ENCODE measurements at regions not wholly inside any gene's neighbourhood (a gene's known extent, or its start where the extent isn't known, plus 50 kb on each side); places are given as distances from the start of the nearest gene placed in this dataset.

DNA sequence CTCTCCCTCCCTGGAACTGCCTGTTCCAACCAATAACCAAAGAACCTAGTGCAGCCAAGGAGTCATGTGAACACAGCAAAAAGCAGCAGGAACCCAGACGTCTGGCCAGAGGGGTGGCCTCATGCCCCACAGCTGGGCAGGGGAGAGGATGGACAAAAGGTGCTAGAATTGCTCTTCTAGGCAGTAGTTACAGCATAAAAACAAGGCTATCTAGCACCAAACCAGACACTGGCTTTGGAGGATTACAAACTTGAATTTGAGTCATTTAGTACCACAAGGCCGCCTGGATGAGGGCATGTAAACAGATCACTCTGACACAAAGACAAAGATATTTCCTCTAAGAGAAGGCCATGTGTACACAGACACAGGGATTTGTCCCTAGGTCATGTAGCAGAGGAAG lies 423.3 kb upstream of the MAF start:
- Histone ChIP-seq H3K4me1 (ENCODE audit: control insufficient read depth in 1 of 2, insufficient read depth in 2 of 2, low read length in 2 of 2) (peaks cover 0 to 4% of the 10 kb centered on the region in 2 donors), H3K27me3 (ENCODE audit: low read depth, low read length) (no peaks in the 10 kb centered on the region), H3K36me3 (ENCODE audit: control insufficient read depth in 1 of 2, insufficient read depth in 2 of 2, low read length in 2 of 2) (no peaks in the 10 kb centered on the region), H3K4me3 (ENCODE audit: low read depth in 1 of 2, low read length in 2 of 2) (no peak overlapping the region), H3K9me3 (ENCODE audit: control insufficient read depth in 1 of 2, low read length in 2 of 2) (no peaks in the 10 kb centered on the region), H3K27ac (ENCODE audit: low read length) (no peak overlapping the region)

DNA sequence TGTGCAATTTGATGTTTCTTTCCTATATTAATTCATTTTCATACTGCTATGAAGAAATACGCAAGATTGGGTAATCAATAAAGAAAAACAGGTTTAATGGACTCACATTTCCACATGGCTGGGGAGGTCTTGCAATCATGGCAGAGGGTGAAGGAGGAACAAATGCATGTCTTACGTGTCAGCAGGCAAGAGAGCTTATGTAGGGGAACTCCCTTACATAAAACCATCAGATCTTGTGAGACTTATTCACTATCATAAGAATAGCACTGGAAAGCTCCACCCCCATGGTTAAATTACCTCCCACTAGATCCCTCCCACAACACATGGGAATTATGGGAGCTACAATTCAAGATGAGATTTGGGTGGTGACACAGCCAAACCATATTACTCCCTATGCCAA lies 418.9 kb upstream of the MAF start:
- Histone ChIP-seq H3K4me3 (ENCODE audit: low read depth in 1 of 2, low read length in 2 of 2) (no peak overlapping the region), H3K27me3 (ENCODE audit: low read depth, low read length) (no peaks in the 10 kb centered on the region), H3K4me1 (ENCODE audit: control insufficient read depth in 1 of 2, insufficient read depth in 2 of 2, low read length in 2 of 2) (no peaks in the 10 kb centered on the region), H3K9me3 (ENCODE audit: control insufficient read depth in 1 of 2, low read length in 2 of 2) (no peaks in the 10 kb centered on the region), H3K27ac (ENCODE audit: low read length) (no peak overlapping the region), H3K36me3 (ENCODE audit: control insufficient read depth in 1 of 2, insufficient read depth in 2 of 2, low read length in 2 of 2) (no peaks in the 10 kb centered on the region)

DNA sequence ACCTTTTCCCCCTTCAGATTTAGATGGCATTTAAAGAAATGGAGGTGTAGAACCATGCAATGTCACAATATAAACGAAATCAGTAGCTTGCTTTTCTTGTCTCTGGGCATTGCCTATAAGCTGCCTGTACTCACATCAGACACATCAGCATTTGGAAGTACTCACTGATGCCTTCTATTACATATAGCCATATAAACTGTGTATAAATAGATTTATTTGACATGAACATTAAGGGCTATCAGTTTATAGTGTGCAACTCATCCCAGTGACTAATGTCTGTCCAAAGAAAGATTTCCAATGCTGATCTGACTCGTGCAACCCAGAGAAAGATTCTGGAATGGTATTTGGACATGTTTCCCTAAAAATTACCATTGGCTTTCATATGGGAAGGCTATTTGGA lies 417.9 kb upstream of the MAF start:
- no peaks in the 10 kb centered on the region for H3K27me3 ChIP-seq (ENCODE audit: low read depth, low read length)
- H3K4me3 ChIP-seq (ENCODE audit: low read depth in 1 of 2, low read length in 2 of 2), result no peak overlapping the region
- H3K27ac ChIP-seq (ENCODE audit: low read length), result no peak overlapping the region
- H3K4me1 ChIP-seq (ENCODE audit: control insufficient read depth in 1 of 2, insufficient read depth in 2 of 2, low read length in 2 of 2), result no peaks in the 10 kb centered on the region
- no peaks in the 10 kb centered on the region for H3K9me3 ChIP-seq (ENCODE audit: control insufficient read depth in 1 of 2, low read length in 2 of 2)
- H3K36me3 ChIP-seq (ENCODE audit: control insufficient read depth in 1 of 2, insufficient read depth in 2 of 2, low read length in 2 of 2), result no peaks in the 10 kb centered on the region

DNA sequence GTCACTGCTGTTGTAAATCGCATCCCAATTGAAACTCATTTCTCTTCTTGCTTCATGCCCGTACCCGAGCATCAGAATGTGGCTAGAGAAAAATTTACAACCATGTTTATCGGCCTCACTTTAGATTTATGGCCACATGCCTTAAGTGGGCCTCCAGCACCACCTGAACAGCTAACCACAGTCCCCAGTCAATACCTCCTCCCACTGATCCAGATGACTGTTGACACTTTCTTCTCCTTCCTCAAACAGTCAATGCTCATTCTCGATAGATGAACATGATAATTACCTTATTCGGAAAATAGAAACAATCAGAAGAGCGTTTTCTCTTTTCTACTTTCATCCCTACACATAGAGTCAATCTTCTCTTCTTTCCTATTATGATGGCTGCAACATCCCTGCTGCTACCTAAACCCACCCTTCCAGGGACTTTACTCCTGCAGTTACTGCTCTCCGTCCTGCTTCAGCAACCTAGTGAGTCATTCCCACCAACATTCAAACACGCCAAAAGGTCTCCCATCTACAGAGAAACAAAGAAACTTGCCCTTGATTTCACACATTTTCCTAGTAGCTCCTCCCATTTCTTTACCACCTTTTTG lies 416.3 kb upstream of the MAF start:
- no peaks in the 10 kb centered on the region for H3K4me1 ChIP-seq (ENCODE audit: control insufficient read depth in 1 of 2, insufficient read depth in 2 of 2, low read length in 2 of 2)
- H3K27me3 ChIP-seq (ENCODE audit: low read depth, low read length), result no peaks in the 10 kb centered on the region
- H3K9me3 ChIP-seq (ENCODE audit: control insufficient read depth in 1 of 2, low read length in 2 of 2), result no peaks in the 10 kb centered on the region
- no peaks in the 10 kb centered on the region for H3K36me3 ChIP-seq (ENCODE audit: control insufficient read depth in 1 of 2, insufficient read depth in 2 of 2, low read length in 2 of 2)
- no peak overlapping the region for H3K4me3 ChIP-seq (ENCODE audit: low read depth in 1 of 2, low read length in 2 of 2)
- H3K27ac ChIP-seq (ENCODE audit: low read length), result no peak overlapping the region

DNA sequence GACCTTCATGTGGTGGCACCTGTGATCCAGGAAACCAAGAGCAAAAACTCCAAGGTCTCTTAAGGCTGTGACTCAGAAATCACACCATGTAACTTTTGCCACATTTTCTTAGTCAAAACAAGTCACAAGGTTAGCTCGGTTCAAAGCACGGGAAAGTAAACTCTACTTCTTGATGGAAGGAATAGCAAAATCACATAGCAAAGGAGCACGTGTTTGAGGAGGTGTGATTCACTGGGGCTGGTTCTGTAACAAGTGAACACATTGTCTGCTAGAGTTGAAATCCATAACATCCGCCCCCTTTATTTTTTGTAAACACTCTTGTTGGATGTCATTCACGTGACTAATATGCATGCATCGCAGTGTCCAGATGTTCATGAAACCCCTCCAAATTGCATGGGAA lies 415.0 kb upstream of the MAF start:
- H3K4me1 ChIP-seq (ENCODE audit: control insufficient read depth in 1 of 2, insufficient read depth in 2 of 2, low read length in 2 of 2), result peaks cover 0 to under 1% of the 10 kb centered on the region in 2 donors
- H3K27ac ChIP-seq (ENCODE audit: low read length), result no peak overlapping the region
- no peaks in the 10 kb centered on the region for H3K36me3 ChIP-seq (ENCODE audit: control insufficient read depth in 1 of 2, insufficient read depth in 2 of 2, low read length in 2 of 2)
- H3K4me3 ChIP-seq (ENCODE audit: low read depth in 1 of 2, low read length in 2 of 2), result no peak overlapping the region
- H3K9me3 ChIP-seq (ENCODE audit: control insufficient read depth in 1 of 2, low read length in 2 of 2), result no peaks in the 10 kb centered on the region
- H3K27me3 ChIP-seq (ENCODE audit: low read depth, low read length), result no peaks in the 10 kb centered on the region

DNA sequence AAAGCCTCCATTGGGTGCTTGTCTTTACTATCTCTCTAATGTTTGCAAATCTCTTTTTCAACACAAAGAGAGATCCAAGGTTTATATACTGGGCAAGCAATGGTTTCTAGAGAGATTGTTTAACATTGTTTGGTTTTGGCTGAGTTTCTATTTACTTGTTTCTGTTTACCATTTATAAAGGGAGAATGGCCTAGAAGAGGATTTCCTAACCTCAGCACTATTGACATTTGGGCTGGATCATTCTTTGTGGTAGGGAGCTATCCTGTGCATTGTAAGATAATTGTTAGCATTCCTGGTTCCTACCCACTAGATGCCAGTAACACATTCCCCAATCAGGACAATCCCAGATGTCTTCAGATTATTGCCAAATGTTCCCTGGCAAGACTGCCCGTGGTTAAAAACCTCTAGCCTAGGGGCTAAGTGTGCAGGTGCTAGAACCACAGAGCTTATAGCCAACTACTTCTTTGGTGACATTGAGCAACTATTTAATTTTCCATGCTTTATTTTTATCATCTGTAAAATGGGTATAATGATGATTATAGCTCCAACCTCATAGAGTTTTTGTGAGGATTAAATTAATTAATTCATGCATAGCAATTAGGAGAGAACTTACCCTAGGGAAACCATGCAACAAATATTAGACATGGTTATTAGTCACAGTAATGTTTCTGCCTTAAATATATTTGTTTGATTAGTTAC lies 413.9 kb upstream of the MAF start:
- H3K4me3 ChIP-seq (ENCODE audit: low read depth in 1 of 2, low read length in 2 of 2), result no peak overlapping the region
- H3K9me3 ChIP-seq (ENCODE audit: control insufficient read depth in 1 of 2, low read length in 2 of 2), result no peaks in the 10 kb centered on the region
- H3K27me3 ChIP-seq (ENCODE audit: low read depth, low read length), result no peaks in the 10 kb centered on the region
- no peak overlapping the region for H3K27ac ChIP-seq (ENCODE audit: low read length)
- peaks cover 0 to 5% of the 10 kb centered on the region in 2 donors for H3K4me1 ChIP-seq (ENCODE audit: control insufficient read depth in 1 of 2, insufficient read depth in 2 of 2, low read length in 2 of 2)
- H3K36me3 ChIP-seq (ENCODE audit: control insufficient read depth in 1 of 2, insufficient read depth in 2 of 2, low read length in 2 of 2), result no peaks in the 10 kb centered on the region

DNA sequence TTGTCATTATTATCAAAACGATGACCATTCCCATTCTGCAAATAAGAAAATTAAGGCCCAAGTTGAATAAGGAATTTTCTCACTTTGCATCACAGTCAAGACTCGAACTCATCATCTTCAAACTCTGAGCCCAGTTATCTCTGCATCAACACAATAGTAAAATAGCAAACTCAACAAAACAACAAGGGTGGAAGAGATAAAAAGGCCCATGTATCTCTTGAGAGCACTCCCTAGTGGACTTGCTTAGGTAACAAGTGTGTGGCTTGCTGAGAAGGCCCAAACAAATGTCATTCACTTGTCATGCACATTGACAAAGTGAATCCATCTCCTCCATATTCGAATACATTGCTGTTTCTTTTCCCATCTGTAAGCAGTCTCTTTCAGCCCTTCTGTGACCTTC lies 412.0 kb upstream of the MAF start:
- H3K27ac ChIP-seq (ENCODE audit: low read length), result no peak overlapping the region
- no peak overlapping the region for H3K4me3 ChIP-seq (ENCODE audit: low read depth in 1 of 2, low read length in 2 of 2)
- H3K27me3 ChIP-seq (ENCODE audit: low read depth, low read length), result no peaks in the 10 kb centered on the region
- H3K4me1 ChIP-seq (ENCODE audit: control insufficient read depth in 1 of 2, insufficient read depth in 2 of 2, low read length in 2 of 2), result peaks cover 0 to 6% of the 10 kb centered on the region in 2 donors
- no peaks in the 10 kb centered on the region for H3K36me3 ChIP-seq (ENCODE audit: control insufficient read depth in 1 of 2, insufficient read depth in 2 of 2, low read length in 2 of 2)
- no peaks in the 10 kb centered on the region for H3K9me3 ChIP-seq (ENCODE audit: control insufficient read depth in 1 of 2, low read length in 2 of 2)

DNA sequence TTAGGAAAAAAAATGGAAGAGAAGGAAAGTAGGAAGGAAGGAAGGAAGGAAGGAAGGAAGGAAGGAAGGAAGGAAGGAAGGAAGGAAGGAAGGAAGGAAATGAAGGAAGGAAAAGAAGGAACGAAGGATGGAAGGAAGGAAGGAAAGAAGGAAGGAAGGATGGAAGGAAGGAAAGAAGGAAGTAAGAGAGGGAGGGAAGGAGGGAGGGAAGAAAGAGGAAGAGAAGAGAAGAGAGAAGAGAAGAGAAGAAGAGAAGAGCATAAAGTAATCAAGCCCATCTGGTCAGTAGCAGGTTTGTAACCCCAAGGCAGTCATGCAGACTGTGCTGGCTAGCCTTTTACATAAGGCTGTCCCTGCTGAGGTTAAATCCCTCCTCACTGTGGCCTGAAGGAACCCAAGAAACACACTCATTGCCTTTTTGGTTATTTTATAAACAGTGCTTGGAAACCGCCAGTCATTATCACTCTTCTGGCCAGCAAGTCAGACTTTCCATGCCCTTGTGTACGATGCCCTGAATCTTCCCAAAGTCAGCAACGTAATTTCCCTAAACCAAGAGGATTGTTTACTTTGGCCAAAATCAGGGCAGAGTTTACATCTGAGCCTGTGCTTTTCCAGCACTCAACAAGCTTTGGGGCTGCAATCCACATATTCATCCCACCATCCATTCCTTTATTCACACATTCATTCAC lies 409.6 kb upstream of the MAF start:
- H3K27me3 ChIP-seq (ENCODE audit: low read depth, low read length), result no peaks in the 10 kb centered on the region
- H3K36me3 ChIP-seq (ENCODE audit: control insufficient read depth in 1 of 2, insufficient read depth in 2 of 2, low read length in 2 of 2), result no peaks in the 10 kb centered on the region
- no peak overlapping the region for H3K4me3 ChIP-seq (ENCODE audit: low read depth in 1 of 2, low read length in 2 of 2)
- no peaks in the 10 kb centered on the region for H3K9me3 ChIP-seq (ENCODE audit: control insufficient read depth in 1 of 2, low read length in 2 of 2)
- peaks cover 0 to 22% of the 10 kb centered on the region in 2 donors for H3K4me1 ChIP-seq (ENCODE audit: control insufficient read depth in 1 of 2, insufficient read depth in 2 of 2, low read length in 2 of 2)
- no peak overlapping the region for H3K27ac ChIP-seq (ENCODE audit: low read length)

DNA sequence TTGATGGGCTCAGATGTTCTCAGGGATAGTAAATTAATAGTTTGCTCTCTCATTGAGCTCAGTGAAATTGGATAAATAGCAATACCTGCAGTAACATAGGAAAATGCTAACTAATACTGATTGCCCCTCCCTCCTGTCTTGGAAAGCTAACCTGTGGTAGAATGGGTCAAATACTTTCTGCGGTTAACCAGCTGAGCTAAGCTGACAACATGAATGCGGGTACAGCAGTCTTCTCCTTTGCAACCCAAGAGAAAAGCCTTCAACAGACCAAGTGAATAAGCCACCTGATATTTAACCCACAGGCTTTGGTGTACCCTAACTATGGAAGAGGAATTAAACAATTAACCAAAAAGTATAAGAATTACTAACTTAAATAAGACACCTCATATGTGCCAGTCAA lies 408.3 kb upstream of the MAF start:
- Histone ChIP-seq H3K9me3 (ENCODE audit: control insufficient read depth in 1 of 2, low read length in 2 of 2) (peaks cover 0 to 5% of the 10 kb centered on the region in 2 donors), H3K27me3 (ENCODE audit: low read depth, low read length) (no peaks in the 10 kb centered on the region), H3K4me1 (ENCODE audit: control insufficient read depth in 1 of 2, insufficient read depth in 2 of 2, low read length in 2 of 2) (peaks cover 0 to 22% of the 10 kb centered on the region in 2 donors), H3K36me3 (ENCODE audit: control insufficient read depth in 1 of 2, insufficient read depth in 2 of 2, low read length in 2 of 2) (no peaks in the 10 kb centered on the region), H3K4me3 (ENCODE audit: low read depth in 1 of 2, low read length in 2 of 2) (no peak overlapping the region), H3K27ac (ENCODE audit: low read length) (no peak overlapping the region)

DNA sequence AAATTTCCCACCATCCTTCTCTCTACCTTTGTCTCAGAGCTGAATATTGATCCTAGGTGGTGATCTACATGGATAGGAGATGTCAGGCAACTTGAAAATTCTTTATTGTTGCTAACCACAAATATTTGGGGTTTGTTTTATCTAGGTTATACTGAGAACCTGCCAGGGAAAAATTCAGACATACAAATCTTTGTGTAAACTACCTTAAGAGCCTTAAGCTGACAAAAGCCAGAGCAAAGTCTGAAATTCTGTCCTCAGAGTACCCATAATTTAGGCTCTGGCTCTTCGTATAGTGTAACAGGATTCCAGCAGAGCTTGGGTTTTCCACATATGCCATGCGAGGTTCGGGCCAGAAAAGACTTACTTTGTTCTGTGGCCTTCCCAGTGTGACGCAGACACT lies 406.7 kb upstream of the MAF start:
- H3K36me3 ChIP-seq (ENCODE audit: control insufficient read depth in 1 of 2, insufficient read depth in 2 of 2, low read length in 2 of 2), result no peaks in the 10 kb centered on the region
- H3K4me1 ChIP-seq (ENCODE audit: control insufficient read depth in 1 of 2, insufficient read depth in 2 of 2, low read length in 2 of 2), result peaks cover 0 to 22% of the 10 kb centered on the region in 2 donors
- H3K9me3 ChIP-seq (ENCODE audit: control insufficient read depth in 1 of 2, low read length in 2 of 2), result peaks cover 0 to 5% of the 10 kb centered on the region in 2 donors
- no peak overlapping the region for H3K27ac ChIP-seq (ENCODE audit: low read length)
- H3K27me3 ChIP-seq (ENCODE audit: low read depth, low read length), result no peaks in the 10 kb centered on the region
- no peak overlapping the region for H3K4me3 ChIP-seq (ENCODE audit: low read depth in 1 of 2, low read length in 2 of 2)

DNA sequence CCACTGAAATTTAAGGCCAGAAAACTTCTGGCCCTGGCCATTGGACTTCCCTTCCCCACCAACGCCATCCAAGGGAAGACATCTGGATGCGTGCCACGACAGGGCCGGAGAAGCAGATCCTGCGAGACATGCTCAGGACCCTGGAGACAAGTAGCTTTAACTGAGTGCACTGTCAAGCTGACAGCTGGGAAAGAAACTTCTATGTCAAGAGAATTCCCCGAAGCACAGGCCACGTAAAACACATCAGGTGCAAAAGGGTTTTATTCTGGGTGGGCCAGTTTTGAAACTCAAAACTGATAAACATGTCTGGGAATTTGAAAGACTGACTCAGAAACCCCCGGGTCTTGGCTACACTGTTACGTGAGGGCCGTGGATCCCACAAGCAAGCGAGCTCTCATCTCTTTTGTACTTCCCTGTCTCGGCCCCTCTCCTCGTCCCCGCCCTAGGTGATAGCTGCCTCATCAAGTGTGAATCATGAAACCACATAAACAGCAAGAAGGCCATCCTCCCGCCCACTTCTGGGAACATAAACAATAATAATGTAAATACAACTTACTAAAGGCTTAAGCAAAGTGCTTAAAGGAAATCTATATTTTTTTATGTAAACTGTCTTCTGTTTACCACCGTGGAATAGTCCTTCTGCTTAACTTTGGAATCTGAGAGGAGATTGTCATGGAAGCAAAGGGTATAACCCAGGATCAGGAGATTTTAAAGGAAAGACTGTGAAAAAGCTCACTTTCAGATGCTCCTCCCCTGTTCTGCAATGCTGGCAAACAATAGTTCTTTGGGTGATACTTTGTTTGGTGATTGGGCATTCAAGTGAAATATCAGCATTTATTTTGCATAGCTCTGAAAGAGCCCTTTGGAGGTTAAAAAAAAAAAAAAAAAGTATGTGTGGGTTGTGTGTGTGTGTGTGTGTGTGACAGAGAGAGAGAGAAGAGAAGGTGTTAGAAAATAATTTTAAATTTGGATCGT lies 406.0 kb upstream of the MAF start:
- no peak overlapping the region for H3K27ac ChIP-seq (ENCODE audit: low read length)
- H3K9me3 ChIP-seq (ENCODE audit: control insufficient read depth in 1 of 2, low read length in 2 of 2), result peaks cover 0 to 5% of the 10 kb centered on the region in 2 donors
- H3K36me3 ChIP-seq (ENCODE audit: control insufficient read depth in 1 of 2, insufficient read depth in 2 of 2, low read length in 2 of 2), result no peaks in the 10 kb centered on the region
- peaks cover 0 to 22% of the 10 kb centered on the region in 2 donors for H3K4me1 ChIP-seq (ENCODE audit: control insufficient read depth in 1 of 2, insufficient read depth in 2 of 2, low read length in 2 of 2)
- no peak overlapping the region for H3K4me3 ChIP-seq (ENCODE audit: low read depth in 1 of 2, low read length in 2 of 2)
- H3K27me3 ChIP-seq (ENCODE audit: low read depth, low read length), result no peaks in the 10 kb centered on the region

Data from muscle layer of duodenum (tissue), 2 donors.